Heart left ventricle (tissue), 13 donors: ENCODE measurements at regions not wholly inside any gene's neighbourhood (a gene's known extent, or its start where the extent isn't known, plus 50 kb on each side); places are given as distances from the start of the nearest gene placed in this dataset.

Experiments used
- POLR2A ChIP-seq, 2 donors: fragments of 450-650 bp; IDR thresholded peaks; one replicate each; pipeline ENCODE4 v1.6.1; 2017; ENCODE audit warnings: antibody characterized with exemption in 2 of 2, mild to moderate bottlenecking in 2 of 2, moderate library complexity in 2 of 2
- TF ChIP-seq, protein P1 (sequence below), 12 donors: fragments of 200-600 bp; sonication (generic) in 4 of 12; IDR thresholded peaks; one replicate each; pipeline versions ENCODE4 v1.5.0 to v1.8.0; 2018 to 2022; ENCODE audit warnings: antibody characterized with exemption in 12 of 12, mild to moderate bottlenecking in 5 of 12
- donor health status: ischemic (EF 13 %, LVEDD 7.1; RV severe dilation, severe dysfunction).
- donor health status: DM: no; HTN: yes; CAD: no.
- donor health status: DM: no; HTN: no; CAD: no.
- donor health status: ischemic (EF 25% LVEDD 6.9; RV normal size, moderate dysfunction).
- donor health status: ischemic (EF 25% LVEDD 5.7; RV mildly dilated, moderate dysfunction).
- donor health status: ischemic (EF 35%, LVEDD 5.7; RV mildly dilated, moderate dysfunction).
- donor health status: nonischemic (EF 11% LVEDD 7.7; RV severe dilation, severe dysfunction).
- donor health status: DM: yes; HTN: yes; CAD: no.
- donor health status: PGD.
- donor health status: ischemic (EF 29% LVEDD 5.4; RV normal size, mild dysfunction).
- donor health status: nonischemic (EF 23%, LVEDD 6.1; RV moderate dilation, normal function).

DNA sequence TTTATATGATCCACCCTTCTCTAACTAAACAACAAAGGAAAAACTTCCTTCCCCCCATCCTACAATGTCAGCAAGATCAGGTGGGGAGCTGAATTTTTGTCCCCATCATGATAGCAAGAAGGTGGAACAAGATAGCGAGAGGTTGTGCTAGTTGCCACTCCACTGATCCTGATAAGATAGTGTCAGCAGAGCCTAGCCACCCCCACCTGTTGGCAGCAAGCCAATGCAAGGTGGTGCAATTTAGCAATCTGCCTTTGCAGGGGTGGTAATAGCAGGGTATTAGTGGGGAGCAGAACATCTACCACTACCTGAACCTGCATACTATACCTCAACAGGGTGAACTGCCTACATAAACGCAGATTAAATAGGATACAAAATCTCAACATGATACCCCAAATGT is 80.2 kb upstream of the MAMLD1 start:
- TF ChIP-seq, protein P1, sequence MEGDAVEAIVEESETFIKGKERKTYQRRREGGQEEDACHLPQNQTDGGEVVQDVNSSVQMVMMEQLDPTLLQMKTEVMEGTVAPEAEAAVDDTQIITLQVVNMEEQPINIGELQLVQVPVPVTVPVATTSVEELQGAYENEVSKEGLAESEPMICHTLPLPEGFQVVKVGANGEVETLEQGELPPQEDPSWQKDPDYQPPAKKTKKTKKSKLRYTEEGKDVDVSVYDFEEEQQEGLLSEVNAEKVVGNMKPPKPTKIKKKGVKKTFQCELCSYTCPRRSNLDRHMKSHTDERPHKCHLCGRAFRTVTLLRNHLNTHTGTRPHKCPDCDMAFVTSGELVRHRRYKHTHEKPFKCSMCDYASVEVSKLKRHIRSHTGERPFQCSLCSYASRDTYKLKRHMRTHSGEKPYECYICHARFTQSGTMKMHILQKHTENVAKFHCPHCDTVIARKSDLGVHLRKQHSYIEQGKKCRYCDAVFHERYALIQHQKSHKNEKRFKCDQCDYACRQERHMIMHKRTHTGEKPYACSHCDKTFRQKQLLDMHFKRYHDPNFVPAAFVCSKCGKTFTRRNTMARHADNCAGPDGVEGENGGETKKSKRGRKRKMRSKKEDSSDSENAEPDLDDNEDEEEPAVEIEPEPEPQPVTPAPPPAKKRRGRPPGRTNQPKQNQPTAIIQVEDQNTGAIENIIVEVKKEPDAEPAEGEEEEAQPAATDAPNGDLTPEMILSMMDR (IDR thresholded peaks at IDR 0.05) = no peak
- no peak for TF ChIP-seq POLR2A (IDR thresholded peaks at IDR 0.05)
